ENCODE measurements at regions not wholly inside any gene's neighbourhood (a gene's known extent, or its start where the extent isn't known, plus 50 kb on each side); places are given as distances from the start of the nearest gene placed in this dataset.

- H3K27me3 Mint-ChIP-seq (ENCODE audit: unreplicated experiment): no peaks in the 10 kb centered on the region
- H3K9me3 Mint-ChIP-seq (ENCODE audit: low read depth, unreplicated experiment): no peaks in the 10 kb centered on the region
- no peak for TF ChIP-seq CTCF (IDR thresholded peaks at IDR 0.05; ENCODE audit: unreplicated experiment)
- H3K4me1 Mint-ChIP-seq (ENCODE audit: low read depth, unreplicated experiment): no peaks in the 10 kb centered on the region
- H3K4me3 Mint-ChIP-seq (ENCODE audit: low read depth, unreplicated experiment): no peak overlapping the region
- CTCF ChIA-PET: no interaction called here
- intact Hi-C loops (cut with micrococcal nuclease; ENCODE audit: unreplicated experiment): no loop called here
- no peak for DNase-seq
- no peak overlapping the region for H3K27ac Mint-ChIP-seq (ENCODE audit: unreplicated experiment)
- H3K36me3 Mint-ChIP-seq (ENCODE audit: insufficient read depth, unreplicated experiment): no peaks in the 10 kb centered on the region
- no TSS peak for BruUV-seq (replicated peaks)
These were observed 303.3 kb upstream of the DUSP10 start for GRCh38 chr1:222045236-222045635.

GRCh38 chr1:222043444-222044292 is 301.8 kb upstream of the DUSP10 start:
- CTCF ChIA-PET: interaction anchor here (0.5 kb wide), 1 partner anchor 200 kb away, joined by 5 read pairs; no protein-coding TSS in a partner anchor
- BruUV-seq (replicated peaks): no TSS peak
- Mint-ChIP-seq H3K9me3 (ENCODE audit: low read depth, unreplicated experiment) (no peaks in the 10 kb centered on the region), H3K27ac (ENCODE audit: unreplicated experiment) (no peak overlapping the region), H3K4me1 (ENCODE audit: low read depth, unreplicated experiment) (no peaks in the 10 kb centered on the region), H3K36me3 (ENCODE audit: insufficient read depth, unreplicated experiment) (no peaks in the 10 kb centered on the region), H3K4me3 (ENCODE audit: low read depth, unreplicated experiment) (no peak overlapping the region), H3K27me3 (ENCODE audit: unreplicated experiment) (no peaks in the 10 kb centered on the region)
- TF ChIP-seq CTCF (IDR thresholded peaks at IDR 0.05; ENCODE audit: unreplicated experiment): no peak
- intact Hi-C loops (cut with micrococcal nuclease; ENCODE audit: unreplicated experiment): no loop called here
- DNase-seq: no peak

GRCh38 chr1:222042120-222042519 is 300.2 kb upstream of the DUSP10 start:
- TF ChIP-seq CTCF (IDR thresholded peaks at IDR 0.05; ENCODE audit: unreplicated experiment): no peak
- no peaks in the 10 kb centered on the region for H3K36me3 Mint-ChIP-seq (ENCODE audit: insufficient read depth, unreplicated experiment)
- no peak for DNase-seq
- no peaks in the 10 kb centered on the region for H3K4me1 Mint-ChIP-seq (ENCODE audit: low read depth, unreplicated experiment)
- H3K4me3 Mint-ChIP-seq (ENCODE audit: low read depth, unreplicated experiment): no peak overlapping the region
- no TSS peak for BruUV-seq (replicated peaks)
- H3K27me3 Mint-ChIP-seq (ENCODE audit: unreplicated experiment): no peaks in the 10 kb centered on the region
- intact Hi-C loops (cut with micrococcal nuclease; ENCODE audit: unreplicated experiment): no loop called here
- H3K27ac Mint-ChIP-seq (ENCODE audit: unreplicated experiment): no peak overlapping the region
- H3K9me3 Mint-ChIP-seq (ENCODE audit: low read depth, unreplicated experiment): no peaks in the 10 kb centered on the region
- CTCF ChIA-PET: interaction anchor here (0.6 kb wide), 1 partner anchor 9 kb away, joined by 3 read pairs; no protein-coding TSS in a partner anchor

- Mint-ChIP-seq H3K4me3 (ENCODE audit: low read depth, unreplicated experiment) (no peak overlapping the region), H3K4me1 (ENCODE audit: low read depth, unreplicated experiment) (no peaks in the 10 kb centered on the region), H3K9me3 (ENCODE audit: low read depth, unreplicated experiment) (peaks cover 2% of the 10 kb centered on the region), H3K27me3 (ENCODE audit: unreplicated experiment) (no peaks in the 10 kb centered on the region), H3K36me3 (ENCODE audit: insufficient read depth, unreplicated experiment) (no peaks in the 10 kb centered on the region), H3K27ac (ENCODE audit: unreplicated experiment) (no peak overlapping the region)
- CTCF ChIA-PET: interaction anchor here (0.5 kb wide), 1 partner anchor 50 kb away, joined by 9 read pairs; no protein-coding TSS in a partner anchor
- BruUV-seq (replicated peaks): no TSS peak
- no peak for DNase-seq
- intact Hi-C loops (cut with micrococcal nuclease; ENCODE audit: unreplicated experiment): no loop called here
- no peak for TF ChIP-seq CTCF (IDR thresholded peaks at IDR 0.05; ENCODE audit: unreplicated experiment)
These were observed 299.1 kb upstream of the DUSP10 start for GRCh38 chr1:222040955-222041354.

Measured in Calu3 (cell line).